Astrocyte of the hippocampus (primary cell): ENCODE measurements at regions not wholly inside any gene's neighbourhood (a gene's known extent, or its start where the extent isn't known, plus 50 kb on each side); places are given as distances from the start of the nearest gene placed in this dataset.

Experiments used
- DNase-seq: peaks from one replicate; pipeline ENCODE4 v3.0.0; 2011; ENCODE audit warnings: low read depth, low spot score

DNA sequence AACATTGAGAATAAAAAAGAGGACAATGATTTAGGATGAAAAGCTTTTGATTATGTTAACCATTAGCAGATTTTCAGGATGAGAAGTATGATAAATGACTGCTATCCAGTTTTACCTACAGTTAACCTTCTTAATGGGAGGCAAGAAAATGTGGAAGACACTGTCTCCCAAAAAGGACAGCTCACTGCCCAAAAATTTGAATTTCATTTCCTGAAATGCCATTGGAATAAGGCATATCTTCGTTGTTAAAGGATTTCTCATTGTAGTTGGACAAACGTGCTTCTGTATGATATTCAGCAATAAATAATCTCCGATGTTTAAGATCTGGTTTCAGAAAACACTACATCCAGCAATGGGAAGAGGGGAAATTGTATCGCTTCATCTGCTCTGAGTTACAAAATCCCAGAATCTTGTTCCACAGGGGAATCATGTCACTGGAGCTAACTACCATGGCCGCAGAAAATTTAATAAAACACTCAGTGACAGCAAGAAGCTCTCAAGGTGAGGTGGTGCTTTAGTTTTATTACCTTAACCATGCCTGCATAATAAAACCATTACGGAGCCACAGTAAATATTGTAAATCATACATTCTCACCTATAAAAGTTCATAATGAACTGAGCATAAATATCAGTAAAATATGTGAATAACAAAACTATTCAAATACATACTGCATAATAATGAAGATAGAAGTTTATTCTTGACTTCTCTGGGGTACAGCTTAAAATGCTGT is 552.3 kb downstream of the PCDH7 start:
- DNase-seq = no peak

DNA sequence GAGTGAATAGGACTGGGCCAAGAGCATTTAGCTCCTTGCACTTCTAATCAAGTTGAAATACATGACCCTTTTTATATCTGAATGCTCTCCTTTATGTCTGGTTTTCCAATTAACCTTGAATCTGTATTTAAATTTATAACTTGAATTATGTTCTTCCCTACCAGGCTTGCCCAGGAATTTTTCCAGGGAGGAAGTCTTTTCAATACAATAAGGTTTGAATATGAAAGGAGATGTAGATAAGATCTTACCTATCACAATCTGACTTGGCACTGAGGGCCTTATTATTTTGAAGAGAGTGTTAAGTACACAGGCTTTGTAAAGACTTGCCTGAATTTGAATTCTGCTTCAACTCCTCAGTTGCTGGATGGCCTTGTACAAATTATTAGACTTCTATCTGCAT is 555.7 kb downstream of the PCDH7 start:
- DNase-seq = no peak

DNA sequence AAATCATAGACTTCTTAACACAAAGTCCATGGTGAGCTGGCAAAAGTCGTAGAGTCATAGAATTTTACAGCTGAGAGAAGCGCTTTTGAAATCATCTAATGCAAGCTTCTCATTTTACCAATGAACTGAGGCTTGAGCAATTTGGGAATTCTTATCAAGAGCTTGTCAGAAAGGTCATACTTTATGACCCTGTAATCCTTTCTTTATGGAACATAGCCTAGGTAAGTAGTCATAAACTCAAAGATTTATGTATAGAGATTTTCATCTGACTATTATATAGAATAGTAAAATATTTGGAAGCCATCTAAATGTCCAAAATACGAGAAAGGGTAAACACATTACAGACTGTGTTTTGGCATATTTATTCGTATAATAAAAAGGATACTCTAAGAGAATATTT is 563.5 kb downstream of the PCDH7 start:
- DNase-seq = no peak

DNA sequence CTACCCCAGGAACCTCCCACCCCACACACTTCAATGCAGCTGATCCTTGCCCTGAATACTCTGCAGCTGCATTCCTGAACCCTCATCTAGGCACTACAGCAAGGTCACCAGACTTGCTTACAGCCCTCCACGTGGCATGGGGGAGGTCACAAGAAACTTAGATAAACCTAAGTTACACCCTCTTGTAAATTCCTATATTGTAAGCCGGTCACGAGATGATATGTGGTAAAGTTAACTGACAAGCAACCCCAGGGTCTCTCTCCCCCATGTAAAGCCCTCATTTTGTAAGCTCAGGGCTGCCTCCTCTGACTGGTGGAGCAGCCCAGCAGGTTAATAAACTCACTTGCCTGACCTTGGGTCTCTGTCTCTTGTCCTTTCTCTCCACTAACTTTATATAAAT is 570.7 kb downstream of the PCDH7 start:
- no peak for DNase-seq

DNA sequence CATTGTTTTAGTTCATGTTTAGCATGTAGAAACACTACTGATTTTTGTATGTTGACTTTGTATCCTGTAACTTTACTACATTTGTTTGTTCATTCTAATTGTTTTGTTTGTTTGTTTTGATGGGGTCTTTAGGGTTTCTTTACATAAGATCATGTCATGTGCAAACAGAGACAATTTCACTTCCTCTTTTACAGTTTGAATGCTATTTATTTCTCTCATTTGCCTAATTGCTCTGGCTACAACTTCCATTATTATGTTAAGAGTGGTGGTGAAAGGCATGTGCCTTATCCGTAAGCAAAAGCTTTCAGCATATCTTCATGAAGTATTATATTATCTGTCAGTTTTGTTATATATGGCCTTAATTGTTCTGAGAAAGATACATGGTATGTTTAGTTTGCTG is 571.1 kb downstream of the PCDH7 start:
- DNase-seq = no peak

DNA sequence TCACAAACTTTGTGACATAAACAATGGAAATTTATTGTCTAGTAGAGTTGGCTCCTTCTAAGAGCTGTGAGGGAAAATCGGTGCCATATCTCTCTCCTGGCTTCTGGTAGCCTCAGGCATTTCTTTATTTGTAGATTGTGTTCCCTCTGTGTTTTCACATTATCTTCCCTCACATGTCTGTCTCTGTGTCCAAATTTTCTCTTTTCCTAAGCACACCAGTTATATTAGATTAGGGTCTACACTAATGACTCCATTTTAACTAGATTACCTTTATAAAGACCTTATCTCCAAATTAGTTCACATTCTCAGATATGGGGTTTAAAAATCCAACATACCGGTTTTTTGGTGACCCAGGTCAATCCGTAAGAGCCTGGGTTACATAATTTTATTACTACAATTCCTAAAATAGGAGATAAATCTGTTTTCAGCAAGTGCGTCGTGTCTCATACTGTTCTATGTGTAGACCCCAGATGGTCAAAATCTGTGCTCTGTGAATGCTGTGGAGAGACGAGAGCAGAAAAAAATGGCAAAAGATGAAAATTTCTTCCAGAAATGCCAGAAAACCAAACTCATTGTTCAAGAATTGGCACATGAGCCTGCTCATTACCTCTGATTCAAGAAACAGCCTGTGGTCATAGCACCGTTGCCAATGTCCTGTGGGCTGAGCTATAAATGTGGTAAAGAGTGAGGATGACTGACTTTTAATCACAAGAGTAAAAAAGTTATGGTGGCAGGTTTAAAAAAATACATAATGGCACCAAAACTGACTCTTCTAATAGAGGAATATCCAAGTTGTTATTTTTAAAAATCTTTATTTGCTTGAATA is 574.7 kb downstream of the PCDH7 start:
- peak; percentile 73 for DNase-seq

DNA sequence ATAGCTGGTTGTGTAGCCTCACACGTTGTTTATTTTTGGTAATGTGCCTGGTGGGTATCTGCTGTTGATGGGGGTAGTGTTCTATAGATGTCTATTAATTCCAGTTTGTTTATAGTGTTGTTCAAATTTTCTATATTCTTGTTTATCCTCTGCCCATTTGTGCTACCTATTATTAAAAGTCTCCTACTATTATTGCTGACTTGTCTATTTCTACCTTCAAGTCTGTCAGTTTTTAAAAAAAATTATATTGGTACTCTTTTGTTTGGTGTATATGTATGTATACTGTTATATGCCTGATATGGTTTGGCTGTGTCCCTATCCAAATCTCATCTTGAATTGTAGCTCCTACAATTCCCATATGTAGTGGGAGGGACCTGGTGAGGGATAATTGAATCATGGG is 578.6 kb downstream of the PCDH7 start:
- no peak for DNase-seq

DNA sequence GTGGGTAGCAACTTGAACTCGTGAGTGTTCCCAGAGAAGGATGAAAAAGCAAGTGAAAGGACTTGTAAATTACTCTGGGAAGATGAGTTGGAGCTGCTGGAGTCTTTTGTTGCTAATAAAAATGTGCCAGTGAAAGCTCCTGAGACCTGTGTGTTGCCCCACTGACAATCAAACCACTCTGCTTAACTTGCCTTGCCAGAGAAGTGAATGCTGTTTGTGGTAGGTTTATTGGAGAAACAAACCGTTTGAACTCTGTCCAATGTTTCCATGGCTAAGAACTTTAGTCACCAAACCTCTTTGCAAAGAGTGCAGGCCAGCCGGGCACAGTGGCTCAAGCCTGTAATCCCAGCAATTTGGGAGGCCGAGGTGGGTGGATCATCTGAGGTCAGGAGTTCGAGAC is 586.9 kb downstream of the PCDH7 start:
- peak; percentile 43 for DNase-seq

DNA sequence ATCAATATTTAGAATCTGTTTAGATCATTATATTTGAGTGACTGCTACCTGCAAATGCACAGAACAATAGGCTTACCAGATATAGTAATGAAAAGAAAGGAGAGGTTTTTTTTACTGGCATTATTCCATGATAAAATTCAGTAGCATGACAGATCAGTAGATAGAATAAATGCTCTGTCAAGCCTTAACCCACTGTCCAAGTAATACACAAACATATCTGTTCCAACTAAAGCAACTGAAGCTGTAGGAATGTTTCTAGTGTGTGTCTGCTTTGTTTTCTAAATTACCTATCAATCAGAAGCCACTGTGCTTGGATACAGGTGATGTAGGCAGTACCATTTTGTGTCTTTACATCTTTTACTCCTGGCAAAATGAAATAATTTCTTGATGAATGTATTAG is 604.6 kb downstream of the PCDH7 start:
- no peak for DNase-seq

DNA sequence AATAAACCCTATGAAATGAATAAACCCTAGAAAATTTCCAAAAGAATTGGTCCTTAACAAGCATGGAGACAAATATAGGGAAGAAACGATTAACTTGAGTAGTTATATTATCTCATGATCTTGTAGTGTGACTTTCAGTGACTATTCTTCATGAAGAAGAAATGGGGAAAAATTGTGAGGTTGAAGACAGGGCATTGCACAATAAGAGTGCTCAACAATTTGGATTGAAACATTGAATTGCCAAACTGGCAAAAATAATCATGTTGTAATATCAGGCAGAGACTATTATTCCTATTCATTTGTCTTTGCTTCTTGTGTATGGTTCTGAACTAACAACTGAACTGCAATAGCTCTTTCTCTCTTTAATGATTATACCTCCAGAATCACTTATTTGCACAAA is 605.1 kb downstream of the PCDH7 start:
- no peak for DNase-seq

DNA sequence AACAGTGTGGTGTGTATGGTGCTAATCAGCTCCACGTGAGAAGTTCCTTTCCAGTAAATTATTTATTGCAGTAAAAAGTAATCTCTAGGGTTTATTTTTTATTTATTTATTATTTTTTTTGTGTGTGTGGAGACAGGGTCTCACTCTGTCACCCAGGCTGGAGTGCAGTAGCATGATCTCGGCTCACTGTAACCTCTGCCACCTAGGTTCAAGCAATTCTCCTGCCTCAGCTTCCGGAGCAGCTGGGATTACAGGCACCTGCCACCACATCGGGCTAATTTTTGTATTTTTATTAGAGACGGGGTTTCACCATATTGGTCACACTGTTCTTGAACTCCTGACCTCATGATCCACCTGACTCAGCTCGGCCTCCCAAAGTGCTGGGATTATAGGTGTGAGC is 606.9 kb downstream of the PCDH7 start:
- no peak for DNase-seq

DNA sequence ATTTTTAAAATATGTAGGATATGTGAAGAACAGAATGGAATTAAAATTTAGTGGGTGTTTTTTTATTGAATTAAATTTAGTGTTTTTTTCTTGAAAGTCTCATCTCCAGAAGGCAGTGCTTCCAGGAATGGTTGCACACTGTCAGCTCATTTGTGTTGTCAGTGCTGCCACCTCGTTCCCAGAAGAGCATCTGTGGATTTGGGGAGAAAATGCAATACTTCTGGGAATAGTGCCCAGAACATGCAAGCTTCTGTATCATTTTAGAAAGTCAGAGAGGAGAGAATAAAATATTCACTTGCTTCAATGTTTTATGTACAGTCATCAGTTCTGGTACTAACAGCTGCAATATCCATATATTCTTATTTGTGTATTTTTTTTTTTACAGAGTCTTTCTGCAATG is 608.8 kb downstream of the PCDH7 start:
- no peak for DNase-seq

DNA sequence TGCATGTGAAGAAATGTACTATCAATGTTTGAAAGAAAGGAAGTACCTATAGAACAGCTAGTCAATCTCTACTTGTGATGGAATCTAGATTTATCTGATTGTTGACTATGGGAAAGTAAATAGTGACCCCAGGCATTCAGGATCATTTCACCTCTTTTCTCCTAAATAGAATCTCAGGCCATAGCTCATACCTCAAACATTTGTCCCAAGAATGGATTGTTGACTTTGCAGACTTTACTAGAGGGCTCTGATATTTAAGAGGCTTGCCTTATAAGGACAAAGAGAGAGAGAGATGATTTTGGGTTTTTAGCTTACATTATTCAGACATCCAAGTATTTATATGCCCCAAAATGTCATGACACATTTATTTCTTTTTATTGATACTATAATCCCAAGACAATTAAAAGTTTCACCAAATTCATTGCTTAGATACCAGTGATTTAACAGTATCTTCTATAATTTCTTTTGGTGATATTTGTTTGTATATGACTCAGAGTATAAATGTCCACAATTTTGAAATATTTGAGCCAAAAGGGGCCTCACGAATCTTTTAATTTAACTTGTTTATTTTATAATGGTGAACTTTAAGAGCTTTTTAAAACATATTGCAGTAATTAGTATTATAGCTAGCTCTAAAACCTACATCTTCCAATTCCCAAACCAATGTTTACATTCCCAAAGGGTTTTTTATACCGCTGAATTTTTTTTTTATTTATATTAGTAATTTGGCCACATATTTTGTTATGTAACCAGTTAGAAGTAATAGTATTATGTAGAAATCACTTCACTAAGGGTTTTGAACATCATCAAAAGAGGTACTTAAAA is 614.1 kb downstream of the PCDH7 start:
- no peak for DNase-seq

DNA sequence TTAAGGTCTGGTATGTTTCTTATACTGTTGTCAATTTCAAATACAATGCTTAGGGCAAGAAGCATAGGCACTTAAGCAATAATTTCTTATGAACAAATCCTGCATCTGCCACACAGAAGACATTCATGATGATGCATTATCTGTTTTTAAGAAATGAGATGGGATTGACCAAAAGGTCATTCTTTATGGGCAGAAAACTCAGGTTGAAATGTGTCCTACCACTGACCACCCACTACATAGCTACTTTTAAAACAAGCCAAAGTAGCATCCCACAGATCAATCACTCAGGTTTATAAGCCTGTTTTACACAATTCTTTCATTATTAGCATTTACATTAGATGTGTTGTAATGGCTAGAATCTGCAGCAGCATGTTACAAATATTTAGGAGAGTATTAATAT is 617.8 kb downstream of the PCDH7 start:
- no peak for DNase-seq

DNA sequence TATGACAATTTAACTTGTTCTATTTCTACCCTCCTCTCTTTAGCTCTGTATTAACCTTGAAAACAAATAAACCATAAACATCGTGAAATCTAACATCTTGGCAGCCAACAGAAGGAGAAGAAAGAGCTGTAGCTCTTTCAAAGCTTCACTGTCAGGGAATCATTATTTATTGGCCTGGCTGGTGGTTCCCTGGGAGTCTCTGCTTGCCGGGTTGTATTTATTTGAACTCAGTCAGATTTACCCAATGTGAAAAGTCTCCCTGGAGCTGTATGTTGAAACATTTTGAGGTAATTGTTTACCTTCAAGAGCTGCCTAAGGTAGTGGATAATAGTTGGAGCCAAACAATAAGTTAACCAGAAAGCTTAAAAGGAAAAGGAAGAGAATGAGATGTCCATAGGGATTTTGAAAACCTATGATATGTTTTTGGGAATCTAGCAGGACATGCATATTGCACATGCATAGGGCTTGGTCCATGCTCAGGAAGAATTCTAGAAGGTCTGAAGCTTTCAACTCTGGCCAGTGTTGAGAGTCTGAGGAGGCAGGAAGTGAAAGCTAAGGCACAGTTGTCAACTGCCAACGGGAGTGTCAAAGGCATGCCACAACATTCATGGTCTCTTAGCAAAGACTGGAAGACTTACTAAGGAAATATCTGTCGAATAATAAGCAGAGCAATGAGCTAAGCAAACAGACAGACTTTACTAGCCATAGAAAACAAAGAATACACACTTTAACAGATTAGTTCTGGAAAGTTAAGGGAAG is 621.6 kb downstream of the PCDH7 start:
- no peak for DNase-seq

DNA sequence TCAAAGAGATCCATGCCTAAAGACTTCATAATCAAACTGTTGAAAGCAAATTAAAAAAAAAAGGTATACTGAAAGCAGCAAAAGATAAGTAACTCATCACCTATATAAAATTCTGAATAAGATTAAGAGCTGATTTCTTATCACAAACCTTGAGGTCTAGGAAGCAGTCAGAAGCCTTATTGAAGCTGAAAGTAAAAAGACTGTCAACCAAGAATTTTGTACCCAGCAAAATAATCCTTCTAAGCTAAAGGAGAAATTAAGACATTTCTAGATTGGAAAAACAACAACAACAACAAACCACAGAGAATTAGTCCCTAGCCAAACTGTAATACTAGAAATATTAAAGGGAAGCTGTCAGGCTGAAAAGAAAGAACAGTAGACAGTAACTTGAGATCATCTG is 622.9 kb downstream of the PCDH7 start:
- DNase-seq = no peak

DNA sequence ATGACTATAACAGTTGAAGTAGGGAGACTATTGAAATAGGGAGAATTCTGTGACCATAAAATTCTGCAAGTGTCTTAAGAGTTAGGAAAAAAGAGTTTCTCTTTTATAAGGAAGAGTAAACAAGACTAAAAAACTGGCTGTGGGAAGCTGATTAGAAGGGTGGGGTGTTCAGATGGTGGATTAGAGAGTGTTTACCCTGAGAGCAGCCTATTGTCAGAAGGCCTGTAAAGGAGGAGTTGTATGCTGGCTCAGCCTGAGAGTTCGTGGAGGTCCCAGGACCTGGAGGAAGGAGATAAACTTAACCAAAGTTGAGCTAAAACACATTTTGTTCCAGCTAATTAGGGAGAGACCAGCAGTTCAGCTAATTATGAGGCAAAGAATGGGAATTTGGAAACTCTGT is 629.7 kb downstream of the PCDH7 start:
- DNase-seq = no peak

DNA sequence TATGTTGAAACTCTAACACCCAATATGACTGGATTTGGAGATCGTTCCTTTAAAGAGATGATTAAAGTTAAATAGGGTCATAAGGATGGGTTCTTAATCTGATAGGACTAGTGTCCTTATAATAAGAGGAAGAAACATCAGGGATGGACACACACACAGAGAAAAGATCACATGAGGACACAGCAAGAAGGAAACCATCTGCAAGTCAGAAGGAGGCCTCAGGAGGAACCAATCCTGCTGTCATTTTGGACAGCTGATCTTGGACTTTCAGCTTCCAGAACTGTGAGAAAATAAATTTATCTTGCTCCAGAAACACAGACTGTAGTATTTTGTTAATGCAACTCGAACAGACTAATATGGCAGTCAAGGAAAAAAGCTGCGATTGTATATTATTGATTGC is 631.5 kb downstream of the PCDH7 start:
- DNase-seq = no peak

DNA sequence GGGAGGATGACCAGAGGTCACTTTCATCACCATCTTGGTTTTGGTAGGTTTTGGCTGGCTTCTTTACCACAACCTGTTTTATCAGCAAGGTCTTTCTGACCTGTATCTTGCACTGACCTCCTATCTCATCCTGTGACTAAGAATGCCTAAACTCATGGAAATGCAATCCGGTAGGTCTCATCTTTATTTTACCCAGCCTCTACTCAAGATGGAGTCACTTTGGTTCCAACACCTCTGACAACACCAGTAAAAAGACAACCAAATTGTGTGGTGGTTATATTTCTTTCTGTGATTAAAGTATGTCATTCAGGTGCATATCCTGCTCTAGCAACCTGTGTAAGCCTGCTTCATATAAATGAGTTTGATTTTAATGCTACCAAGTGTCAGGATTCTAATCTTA is 636.7 kb downstream of the PCDH7 start:
- no peak for DNase-seq

DNA sequence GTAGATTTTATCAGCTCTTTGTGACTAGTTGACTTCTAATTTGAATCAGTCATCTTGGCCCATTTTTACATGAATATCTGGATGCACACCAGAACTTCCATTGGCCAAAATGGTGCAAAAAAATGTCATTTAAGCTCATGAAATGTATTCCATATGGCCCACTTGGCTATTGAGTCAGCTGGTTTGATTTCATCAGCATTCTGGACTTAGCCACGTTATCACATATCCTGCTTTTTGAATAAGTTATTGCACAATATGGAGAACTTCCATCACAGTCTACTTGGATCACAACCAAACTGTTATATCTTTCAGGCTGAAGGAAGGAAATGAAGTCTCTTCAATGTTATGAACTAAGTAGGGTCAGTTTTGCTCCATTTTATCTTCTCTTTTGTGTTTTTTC is 640.6 kb downstream of the PCDH7 start:
- DNase-seq = no peak

DNA sequence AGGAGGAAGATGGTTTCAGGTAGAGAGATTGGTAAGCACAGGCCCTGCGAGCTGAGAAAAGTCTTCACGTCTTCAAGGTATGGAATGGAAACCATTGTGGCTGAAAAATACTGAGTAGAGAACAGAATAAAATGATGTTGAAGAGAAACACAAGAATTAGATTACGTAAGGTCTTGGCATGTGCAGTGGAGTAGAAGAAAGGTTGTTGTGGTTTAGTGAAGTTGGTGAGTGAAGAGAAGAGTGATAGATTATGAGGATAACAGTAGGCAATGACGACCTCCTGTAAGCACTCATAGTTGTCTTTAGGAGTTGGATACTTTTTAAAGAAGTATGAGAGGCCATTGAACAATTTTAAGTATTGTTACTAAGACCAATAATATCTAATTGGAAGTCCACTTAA is 642.6 kb downstream of the PCDH7 start:
- DNase-seq = no peak
